RWPE1 (cell line): ENCODE measurements at regions not wholly inside any gene's neighbourhood (a gene's known extent, or its start where the extent isn't known, plus 50 kb on each side); places are given as distances from the start of the nearest gene placed in this dataset.
"Not testable (repeated sequence)": the region's sequence is repeated elsewhere in the genome, so short reads cannot be mapped to it uniquely, and the experiment has no call there.

Source experiments
- CTCF ChIA-PET: fragments of 350-600 bp; sonication (Branson Sonifier 250); formaldehyde crosslinking; extraction: SDS; loops from one replicate; lab custom pipeline; 2021; lab: Yijun Ruan, JAX
- POLR2A ChIA-PET: fragments of 400-600 bp; formaldehyde crosslinking; extraction: SDS; loops from one replicate; lab custom pipeline; 2020; ENCODE audit warnings: antibody characterized with exemption; ENCODE audit not compliant: low non-redundant PET; lab: Yijun Ruan, JAX
- DNase-seq: peaks from one replicate; pipeline ENCODE4 v3.0.0; 2012; ENCODE audit warnings: low spot score
- H3K27ac ChIP-seq: fragments of 450-650 bp; 2 replicates; pipeline ENCODE4 v1.5.1; 2017
- CTCF ChIP-seq: fragments of 450-650 bp; conservative IDR thresholded peaks from 2 replicates; pipeline ENCODE4 v1.5.1; 2017; ENCODE audit warnings: low read depth, mild to moderate bottlenecking

GRCh38 chr3:15982243-15982642 lies 184.5 kb upstream of the ANKRD28 start:
- TF ChIP-seq CTCF = no peak
- POLR2A ChIA-PET = no interaction called here
- H3K27ac ChIP-seq = peak overlapping the region; percentile 92
- CTCF ChIA-PET = interaction anchor here (0.5 to 0.8 kb wide), 2 partner anchors 172 to 260 kb away, joined by 3 read pairs; no protein-coding TSS in a partner anchor
- no peak for DNase-seq

- POLR2A ChIA-PET = interaction anchor here (0.6 kb wide), 1 partner anchor 86 kb away, joined by 3 read pairs; no protein-coding TSS in a partner anchor
- TF ChIP-seq CTCF = no peak
- H3K27ac ChIP-seq = peak overlapping the region; percentile 92
- CTCF ChIA-PET = interaction anchor here (0.5 to 0.8 kb wide), 2 partner anchors 172 to 259 kb away, joined by 3 read pairs; no protein-coding TSS in a partner anchor
- peak; percentile 91 for DNase-seq
Observed at GRCh38 chr3:15982667-15983196, 185.0 kb upstream of the ANKRD28 start.

- ChIA-PET CTCF (interaction anchor here (0.6 kb wide), 1 partner anchor 195 kb away, joined by 3 read pairs; no protein-coding TSS in a partner anchor), POLR2A (interaction anchor here (0.6 kb wide), 1 partner anchor 86 kb away, joined by 3 read pairs; no protein-coding TSS in a partner anchor)
- DNase-seq = peak; percentile 53
- no peak for TF ChIP-seq CTCF
- H3K27ac ChIP-seq = peak overlapping the region; percentile 92
Observed at GRCh38 chr3:15983232-15983631, 185.5 kb upstream of the ANKRD28 start.

- POLR2A ChIA-PET = no interaction called here
- no peak for TF ChIP-seq CTCF
- CTCF ChIA-PET = interaction anchor here (0.6 kb wide), 1 partner anchor 194 kb away, joined by 3 read pairs; no protein-coding TSS in a partner anchor
- no peak for DNase-seq
- peak overlapping the region; percentile 92 for H3K27ac ChIP-seq
Observed at GRCh38 chr3:15983693-15984092, 185.9 kb upstream of the ANKRD28 start.

GRCh38 chr3:15989419-15989818 lies 185.1 kb upstream of the GALNT15 start:
- ChIA-PET POLR2A (no interaction called here), CTCF (interaction anchor here (0.7 kb wide), 1 partner anchor 58 kb away, joined by 3 read pairs; no protein-coding TSS in a partner anchor)
- TF ChIP-seq CTCF = no peak

GRCh38 chr3:15993660-15994059 lies 180.8 kb upstream of the GALNT15 start:
- POLR2A ChIA-PET, H3K27ac ChIP-seq, DNase-seq, CTCF ChIA-PET: not testable (repeated sequence)

More at GRCh38 chr3:15989419-15989818, 185.1 kb upstream of the GALNT15 start:
- DNase-seq = no peak
- no peak overlapping the region for H3K27ac ChIP-seq

- POLR2A ChIA-PET, H3K27ac ChIP-seq, CTCF ChIA-PET, DNase-seq: not testable (repeated sequence)
Observed at GRCh38 chr3:15996496-15996895, 178.0 kb upstream of the GALNT15 start.
